Neural cell (in vitro differentiated cells): ENCODE measurements at regions not wholly inside any gene's neighbourhood (a gene's known extent, or its start where the extent isn't known, plus 50 kb on each side); places are given as distances from the start of the nearest gene placed in this dataset.
"Not testable (repeated sequence)": the region's sequence is repeated elsewhere in the genome, so short reads cannot be mapped to it uniquely, and the experiment has no call there.

Experiments
- H2AFZ ChIP-seq: fragments of 200-600, 300-800 bp; sonication (generic), shearing (Covaris generic); 2 replicates; pipeline ENCODE4 v1.6.0; 2014; ENCODE audit warnings: low read depth, mild to moderate bottlenecking, antibody characterized with exemption, low read length, moderate library complexity
- H3F3A ChIP-seq: fragments of 200-600 bp; shearing (Covaris generic); 2 replicates; pipeline ENCODE4 v1.6.1; 2016; ENCODE audit warnings: mild to moderate bottlenecking, moderate library complexity, mixed read lengths, antibody characterized with exemption, low read length; ENCODE audit not compliant: insufficient read depth, poor library complexity, severe bottlenecking
- H3K27ac ChIP-seq: fragments of 200-600, 300-800 bp; sonication (generic), shearing (Covaris generic); 2 replicates; pipeline ENCODE4 v1.5.1; 2014; ENCODE audit warnings: mild to moderate bottlenecking, low read length, moderate library complexity
- H3K27me3 ChIP-seq: fragments of 300-800, 200-600 bp; sonication (generic), shearing (Covaris generic); 2 replicates; pipeline ENCODE4 v1.6.0; 2014; ENCODE audit warnings: mild to moderate bottlenecking, low read depth, low read length, moderate library complexity; ENCODE audit not compliant: insufficient read depth
- H3K36me3 ChIP-seq: fragments of 300-800, 200-600 bp; sonication (generic), shearing (Covaris generic); 2 replicates; pipeline ENCODE4 v1.5.1; 2014; ENCODE audit warnings: mild to moderate bottlenecking, antibody characterized with exemption, low read length, moderate library complexity; ENCODE audit not compliant: insufficient read depth
- H3K4me2 ChIP-seq: fragments of 300-800, 200-600 bp; sonication (generic), shearing (Covaris generic); 2 replicates; pipeline ENCODE4 v1.6.0; 2014; ENCODE audit warnings: mild to moderate bottlenecking, low read length
- H3K4me3 ChIP-seq: fragments of 300-800, 200-600 bp; sonication (generic), shearing (Covaris generic); 2 replicates; pipeline ENCODE4 v1.5.1; 2014; ENCODE audit warnings: mild to moderate bottlenecking, low read length, moderate library complexity
- H3K79me2 ChIP-seq: fragments of 200-600 bp; shearing (Covaris generic); replicated peaks from 2 replicates; pipeline ENCODE4 v1.6.0; 2014; ENCODE audit warnings: mild to moderate bottlenecking, low read length, moderate library complexity; ENCODE audit not compliant: insufficient read depth
- H3K9ac ChIP-seq: fragments of 300-800, 200-600 bp; sonication (generic), shearing (Covaris generic); 2 replicates; pipeline ENCODE4 v1.6.1; 2016; ENCODE audit warnings: mild to moderate bottlenecking, low read length, mixed read lengths
- H3K9me2 ChIP-seq: fragments of 200-600 bp; shearing (Covaris generic); 2 replicates; pipeline ENCODE4 v1.6.1; 2016; ENCODE audit warnings: mild to moderate bottlenecking, low read length, mixed read lengths; ENCODE audit not compliant: insufficient read depth
- H3K9me3 ChIP-seq: fragments of 200-600, 300-800 bp; sonication (generic), shearing (Covaris generic); 2 replicates; pipeline ENCODE4 v1.6.1; 2016; ENCODE audit warnings: mild to moderate bottlenecking, mixed run types, low read length, moderate library complexity, mixed read lengths
- H4K20me1 ChIP-seq: fragments of 200-600 bp; shearing (Covaris generic); 2 replicates; pipeline ENCODE4 v1.6.1; 2016; ENCODE audit warnings: mild to moderate bottlenecking, mixed run types; ENCODE audit not compliant: insufficient read depth
- EP300 ChIP-seq: fragments of 450-650 bp; conservative IDR thresholded peaks from 2 replicates; pipeline ENCODE4 v1.6.1; 2014; ENCODE audit warnings: antibody characterized with exemption, mild to moderate bottlenecking, moderate library complexity; ENCODE audit not compliant: poor library complexity, severe bottlenecking
- EZH2 ChIP-seq: fragments of 200-600, 300-800 bp; shearing (Covaris generic), sonication (generic); IDR thresholded peaks from 2 replicates; pipeline ENCODE4 v1.6.1; 2014; ENCODE audit warnings: antibody characterized with exemption, low read length, borderline replicate concordance, mild to moderate bottlenecking; ENCODE audit not compliant: insufficient read depth, poor library complexity, severe bottlenecking
- MXI1 ChIP-seq: fragments of 450-650 bp; conservative IDR thresholded peaks from 2 replicates; pipeline ENCODE4 v1.6.1; 2014; ENCODE audit warnings: antibody characterized with exemption, mild to moderate bottlenecking; ENCODE audit not compliant: poor library complexity, severe bottlenecking
- POLR2AphosphoS5 ChIP-seq: IDR thresholded peaks from 2 replicates; pipeline ENCODE4 v1.6.1; 2012
- RAD21 ChIP-seq: fragments of 450-650 bp; conservative IDR thresholded peaks from 2 replicates; pipeline ENCODE4 v1.6.1; 2014; ENCODE audit warnings: antibody characterized with exemption, mild to moderate bottlenecking, moderate library complexity
- SMC3 ChIP-seq: fragments of 450-650 bp; conservative IDR thresholded peaks from 2 replicates; pipeline ENCODE4 v1.6.1; 2014; ENCODE audit warnings: antibody characterized with exemption, mild to moderate bottlenecking, moderate library complexity; ENCODE audit not compliant: poor library complexity
- TAF1 ChIP-seq: IDR thresholded peaks from 2 replicates; pipeline ENCODE4 v1.6.1; 2012; ENCODE audit warnings: low read depth
- TF ChIP-seq, protein P1 (sequence below): IDR thresholded peaks from 2 replicates; pipeline ENCODE4 v1.6.1; 2012; ENCODE audit warnings: borderline replicate concordance
- TF ChIP-seq, protein P2 (sequence below): fragments of 450-650 bp; IDR thresholded peaks from 2 replicates; pipeline ENCODE4 v1.5.1; 2014; ENCODE audit warnings: antibody characterized with exemption, mild to moderate bottlenecking, moderate library complexity; ENCODE audit not compliant: poor library complexity, severe bottlenecking

DNA sequence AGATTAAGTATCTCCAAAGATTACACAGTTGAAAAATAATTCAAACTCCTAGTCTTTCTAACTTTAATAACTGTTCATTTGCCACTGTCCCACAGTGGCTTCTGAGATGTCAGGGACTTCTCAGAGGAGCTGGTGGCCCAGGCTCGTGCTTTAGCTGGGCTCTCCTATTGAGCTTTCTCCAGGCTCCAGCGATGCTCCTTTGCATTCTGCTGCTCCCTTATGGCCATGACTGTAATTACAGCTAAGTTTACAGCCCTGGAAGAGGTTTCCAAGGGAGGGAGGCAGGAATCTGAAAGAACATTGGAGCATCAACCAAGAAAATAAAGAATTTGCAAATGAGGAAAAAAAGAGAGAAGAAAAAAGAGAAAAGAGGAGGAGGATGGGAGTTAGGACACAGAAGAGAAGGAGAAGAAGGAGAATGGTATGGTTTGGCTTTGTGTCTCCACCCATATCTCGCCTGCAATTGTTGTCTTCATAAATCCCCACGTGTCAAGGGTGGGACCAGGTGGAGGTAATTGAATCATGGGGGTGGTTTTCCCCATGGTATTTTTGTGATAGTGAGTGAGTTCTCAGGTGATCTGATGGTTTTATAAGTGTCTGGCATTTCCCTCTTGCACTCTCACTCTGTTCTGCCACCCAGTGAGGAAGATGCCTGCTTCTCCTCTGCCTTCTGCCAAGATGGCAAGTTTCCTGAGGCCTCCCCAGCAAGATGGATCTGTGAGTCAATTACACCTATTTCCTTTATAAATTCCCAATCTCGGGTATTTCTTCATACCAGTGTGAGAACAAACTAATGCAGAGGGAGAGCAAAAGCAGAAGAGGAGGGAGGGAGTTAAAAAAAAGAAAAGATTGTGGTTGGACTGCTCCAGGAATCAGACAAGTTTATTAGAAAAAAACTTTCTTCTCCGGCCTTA is 857.0 kb downstream of the KCNA4 start:
- no peak overlapping the region for H3K9ac ChIP-seq
- no peak overlapping the region for H3K4me2 ChIP-seq
- H3K27ac ChIP-seq = no peak overlapping the region
- H3F3A ChIP-seq = no peaks in the 10 kb centered on the region
- H3K4me3 ChIP-seq = no peak overlapping the region
- no peaks in the 10 kb centered on the region for H3K79me2 ChIP-seq
- H4K20me1 ChIP-seq = no peaks in the 10 kb centered on the region
- no peaks in the 10 kb centered on the region for H3K27me3 ChIP-seq
- H3K9me2 ChIP-seq = no peaks in the 10 kb centered on the region
- H2AFZ ChIP-seq = no peak overlapping the region
- H3K9me3 ChIP-seq = no peaks in the 10 kb centered on the region
- no peaks in the 10 kb centered on the region for H3K36me3 ChIP-seq
- peak; percentile 84 for TF ChIP-seq RAD21
- no peak for TF ChIP-seq TAF1
- no peak for TF ChIP-seq EP300
- no peak for TF ChIP-seq POLR2AphosphoS5
- no peak for TF ChIP-seq EZH2
- TF ChIP-seq, protein P1, sequence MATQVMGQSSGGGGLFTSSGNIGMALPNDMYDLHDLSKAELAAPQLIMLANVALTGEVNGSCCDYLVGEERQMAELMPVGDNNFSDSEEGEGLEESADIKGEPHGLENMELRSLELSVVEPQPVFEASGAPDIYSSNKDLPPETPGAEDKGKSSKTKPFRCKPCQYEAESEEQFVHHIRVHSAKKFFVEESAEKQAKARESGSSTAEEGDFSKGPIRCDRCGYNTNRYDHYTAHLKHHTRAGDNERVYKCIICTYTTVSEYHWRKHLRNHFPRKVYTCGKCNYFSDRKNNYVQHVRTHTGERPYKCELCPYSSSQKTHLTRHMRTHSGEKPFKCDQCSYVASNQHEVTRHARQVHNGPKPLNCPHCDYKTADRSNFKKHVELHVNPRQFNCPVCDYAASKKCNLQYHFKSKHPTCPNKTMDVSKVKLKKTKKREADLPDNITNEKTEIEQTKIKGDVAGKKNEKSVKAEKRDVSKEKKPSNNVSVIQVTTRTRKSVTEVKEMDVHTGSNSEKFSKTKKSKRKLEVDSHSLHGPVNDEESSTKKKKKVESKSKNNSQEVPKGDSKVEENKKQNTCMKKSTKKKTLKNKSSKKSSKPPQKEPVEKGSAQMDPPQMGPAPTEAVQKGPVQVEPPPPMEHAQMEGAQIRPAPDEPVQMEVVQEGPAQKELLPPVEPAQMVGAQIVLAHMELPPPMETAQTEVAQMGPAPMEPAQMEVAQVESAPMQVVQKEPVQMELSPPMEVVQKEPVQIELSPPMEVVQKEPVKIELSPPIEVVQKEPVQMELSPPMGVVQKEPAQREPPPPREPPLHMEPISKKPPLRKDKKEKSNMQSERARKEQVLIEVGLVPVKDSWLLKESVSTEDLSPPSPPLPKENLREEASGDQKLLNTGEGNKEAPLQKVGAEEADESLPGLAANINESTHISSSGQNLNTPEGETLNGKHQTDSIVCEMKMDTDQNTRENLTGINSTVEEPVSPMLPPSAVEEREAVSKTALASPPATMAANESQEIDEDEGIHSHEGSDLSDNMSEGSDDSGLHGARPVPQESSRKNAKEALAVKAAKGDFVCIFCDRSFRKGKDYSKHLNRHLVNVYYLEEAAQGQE = no peak
- TF ChIP-seq SMC3 = peak; percentile 82
- TF ChIP-seq, protein P2, sequence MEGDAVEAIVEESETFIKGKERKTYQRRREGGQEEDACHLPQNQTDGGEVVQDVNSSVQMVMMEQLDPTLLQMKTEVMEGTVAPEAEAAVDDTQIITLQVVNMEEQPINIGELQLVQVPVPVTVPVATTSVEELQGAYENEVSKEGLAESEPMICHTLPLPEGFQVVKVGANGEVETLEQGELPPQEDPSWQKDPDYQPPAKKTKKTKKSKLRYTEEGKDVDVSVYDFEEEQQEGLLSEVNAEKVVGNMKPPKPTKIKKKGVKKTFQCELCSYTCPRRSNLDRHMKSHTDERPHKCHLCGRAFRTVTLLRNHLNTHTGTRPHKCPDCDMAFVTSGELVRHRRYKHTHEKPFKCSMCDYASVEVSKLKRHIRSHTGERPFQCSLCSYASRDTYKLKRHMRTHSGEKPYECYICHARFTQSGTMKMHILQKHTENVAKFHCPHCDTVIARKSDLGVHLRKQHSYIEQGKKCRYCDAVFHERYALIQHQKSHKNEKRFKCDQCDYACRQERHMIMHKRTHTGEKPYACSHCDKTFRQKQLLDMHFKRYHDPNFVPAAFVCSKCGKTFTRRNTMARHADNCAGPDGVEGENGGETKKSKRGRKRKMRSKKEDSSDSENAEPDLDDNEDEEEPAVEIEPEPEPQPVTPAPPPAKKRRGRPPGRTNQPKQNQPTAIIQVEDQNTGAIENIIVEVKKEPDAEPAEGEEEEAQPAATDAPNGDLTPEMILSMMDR = peak; percentile 77
- no peak for TF ChIP-seq MXI1

DNA sequence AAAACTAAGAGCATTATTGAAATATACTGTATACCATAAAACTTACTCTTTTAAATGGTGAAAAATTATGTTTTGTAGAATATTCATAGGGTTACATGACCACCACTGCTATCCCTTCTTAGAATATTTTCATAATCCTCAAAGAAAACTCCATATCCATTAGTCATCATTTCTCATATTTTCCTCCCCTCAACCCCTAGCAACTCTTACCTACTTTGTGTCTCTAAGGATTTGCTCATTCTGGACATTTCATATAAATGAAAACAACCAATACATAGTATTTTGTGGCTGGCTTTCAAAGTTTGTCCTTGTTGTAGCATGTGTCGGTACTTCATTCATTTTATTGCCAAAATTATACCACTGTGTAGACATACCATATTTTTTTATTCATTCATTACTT is 863.8 kb downstream of the KCNA4 start:
- no peaks in the 10 kb centered on the region for H3K9me3 ChIP-seq
- H3K9ac ChIP-seq = no peak overlapping the region
- no peak overlapping the region for H2AFZ ChIP-seq
- no peaks in the 10 kb centered on the region for H3K9me2 ChIP-seq
- H3K27me3 ChIP-seq = no peaks in the 10 kb centered on the region
- H3K4me2 ChIP-seq = no peak overlapping the region
- TF ChIP-seq, protein P1 = no peak
- TF ChIP-seq MXI1 (no peak), TAF1 (no peak), SMC3 (no peak), EZH2 (no peak), POLR2AphosphoS5 (no peak), EP300 (no peak), RAD21 (no peak)
- TF ChIP-seq, protein P2 = no peak
- no peak overlapping the region for H3K27ac ChIP-seq
- H4K20me1 ChIP-seq = no peaks in the 10 kb centered on the region
- H3K79me2 ChIP-seq = no peaks in the 10 kb centered on the region
- no peaks in the 10 kb centered on the region for H3F3A ChIP-seq
- no peaks in the 10 kb centered on the region for H3K36me3 ChIP-seq
- H3K4me3 ChIP-seq = no peak overlapping the region

DNA sequence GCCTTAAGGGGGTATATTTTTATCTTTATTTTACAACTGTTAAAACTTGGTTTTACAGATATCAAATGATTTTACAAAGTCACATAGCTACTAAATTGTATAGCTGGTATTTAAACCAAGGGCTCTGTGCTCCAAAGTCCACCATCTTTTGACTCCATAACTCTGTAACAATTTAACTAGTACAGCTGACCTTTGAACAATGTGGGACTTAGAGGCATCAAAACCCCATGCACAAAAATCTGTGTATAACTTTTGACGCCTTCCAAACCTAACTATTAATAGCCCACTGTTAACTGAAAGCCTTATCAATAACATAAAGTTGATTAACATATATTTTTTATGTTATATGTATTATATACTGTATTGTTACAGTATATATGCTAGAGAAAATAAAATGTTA is 874.3 kb downstream of the KCNA4 start:
- not testable (repeated sequence) for H3K27ac ChIP-seq, H3K4me2 ChIP-seq, H3K9me2 ChIP-seq, H3K79me2 ChIP-seq, H3K4me3 ChIP-seq, H3K9ac ChIP-seq, H3K9me3 ChIP-seq, H2AFZ ChIP-seq, H4K20me1 ChIP-seq, H3F3A ChIP-seq, H3K27me3 ChIP-seq, H3K36me3 ChIP-seq
